ENCODE measurements at regions not wholly inside any gene's neighbourhood (a gene's known extent, or its start where the extent isn't known, plus 50 kb on each side); places are given as distances from the start of the nearest gene placed in this dataset.
A peak's percentile ranks its signal among the peaks of the same experiment; 100 is the strongest.

DNA sequence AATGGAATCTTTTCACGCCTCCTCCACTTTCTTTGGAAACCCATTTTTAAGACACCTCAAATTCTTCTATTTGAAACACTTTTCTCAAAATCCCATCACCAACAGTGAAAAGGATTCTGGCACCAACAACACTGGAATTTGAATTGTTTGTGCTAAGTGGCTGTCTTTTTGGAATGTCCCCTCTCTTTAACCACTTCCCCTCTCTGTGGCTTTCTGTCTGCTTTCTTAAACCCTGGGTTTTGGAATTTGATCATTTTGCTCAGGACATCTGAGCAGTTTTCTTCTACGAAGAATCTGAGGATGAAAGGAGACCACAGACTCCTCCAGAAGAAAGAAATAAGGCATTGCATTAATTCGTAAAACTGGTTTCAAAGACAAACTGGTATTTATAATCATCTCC lies 89.0 kb downstream of the MXRA5 start:
- H3K36me3 Mint-ChIP-seq (ENCODE audit: low read depth), result peaks cover 3% of the 10 kb centered on the region
- TF ChIP-seq, protein P1, sequence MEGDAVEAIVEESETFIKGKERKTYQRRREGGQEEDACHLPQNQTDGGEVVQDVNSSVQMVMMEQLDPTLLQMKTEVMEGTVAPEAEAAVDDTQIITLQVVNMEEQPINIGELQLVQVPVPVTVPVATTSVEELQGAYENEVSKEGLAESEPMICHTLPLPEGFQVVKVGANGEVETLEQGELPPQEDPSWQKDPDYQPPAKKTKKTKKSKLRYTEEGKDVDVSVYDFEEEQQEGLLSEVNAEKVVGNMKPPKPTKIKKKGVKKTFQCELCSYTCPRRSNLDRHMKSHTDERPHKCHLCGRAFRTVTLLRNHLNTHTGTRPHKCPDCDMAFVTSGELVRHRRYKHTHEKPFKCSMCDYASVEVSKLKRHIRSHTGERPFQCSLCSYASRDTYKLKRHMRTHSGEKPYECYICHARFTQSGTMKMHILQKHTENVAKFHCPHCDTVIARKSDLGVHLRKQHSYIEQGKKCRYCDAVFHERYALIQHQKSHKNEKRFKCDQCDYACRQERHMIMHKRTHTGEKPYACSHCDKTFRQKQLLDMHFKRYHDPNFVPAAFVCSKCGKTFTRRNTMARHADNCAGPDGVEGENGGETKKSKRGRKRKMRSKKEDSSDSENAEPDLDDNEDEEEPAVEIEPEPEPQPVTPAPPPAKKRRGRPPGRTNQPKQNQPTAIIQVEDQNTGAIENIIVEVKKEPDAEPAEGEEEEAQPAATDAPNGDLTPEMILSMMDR (IDR thresholded peaks at IDR 0.05; ENCODE audit: unreplicated experiment in 3 of 3), result no peak
- peak overlapping the region in 2 of 3 experiments; percentile 17 to 66 for H3K27ac Mint-ChIP-seq
- peaks cover 17% of the 10 kb centered on the region for H3K4me1 Mint-ChIP-seq
- no peak overlapping the region for H3K4me3 Mint-ChIP-seq
- peaks cover 36% of the 10 kb centered on the region for H3K9me3 Mint-ChIP-seq
- no peaks in the 10 kb centered on the region for H3K27me3 Mint-ChIP-seq (ENCODE audit: low read depth)

DNA sequence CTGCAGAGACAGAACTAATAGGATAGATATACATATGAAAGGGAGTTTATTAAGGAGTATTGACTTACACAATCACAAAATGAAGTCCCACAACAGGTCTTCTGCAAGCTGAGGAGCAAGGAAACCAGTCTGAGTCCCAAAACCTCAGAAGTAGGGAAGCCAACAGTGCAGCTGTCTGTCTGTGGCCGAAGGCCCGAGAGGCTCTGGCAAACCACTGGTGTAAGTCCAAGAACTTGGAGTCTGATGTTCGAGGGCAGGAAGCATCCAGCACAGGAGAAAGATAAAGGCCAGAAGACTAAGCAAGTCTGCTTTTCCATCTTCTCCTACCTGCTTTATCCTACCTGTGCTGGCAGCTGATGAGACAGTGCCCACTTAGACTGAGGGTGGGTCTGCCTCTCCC lies 89.6 kb downstream of the MXRA5 start:
- Mint-ChIP-seq H3K27ac (no peak overlapping the region), H3K4me1 (peaks cover 17% of the 10 kb centered on the region), H3K36me3 (ENCODE audit: low read depth) (peaks cover 3% of the 10 kb centered on the region), H3K4me3 (no peak overlapping the region), H3K9me3 (peaks cover 36% of the 10 kb centered on the region), H3K27me3 (ENCODE audit: low read depth) (no peaks in the 10 kb centered on the region)
- TF ChIP-seq, protein P1 (IDR thresholded peaks at IDR 0.05; ENCODE audit: unreplicated experiment in 3 of 3), result no peak

DNA sequence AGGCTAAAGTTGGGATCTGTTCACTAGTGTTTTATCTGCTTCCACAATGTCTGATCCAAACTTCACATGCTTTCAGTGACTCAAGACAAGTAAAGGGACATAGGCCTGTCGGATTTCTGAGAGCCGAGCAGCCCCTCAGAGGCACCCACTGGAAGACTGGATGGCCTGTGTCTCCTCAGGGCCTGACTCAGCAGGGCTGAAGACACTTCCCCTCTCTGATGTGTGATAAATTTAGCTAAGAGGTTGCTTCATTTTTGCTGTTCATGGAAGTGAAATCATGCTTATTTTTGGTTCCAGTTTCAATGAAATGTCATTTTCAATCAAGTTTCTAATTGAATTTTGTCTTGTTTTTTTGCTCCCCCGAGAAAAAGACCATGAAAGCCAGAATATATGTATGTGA lies 93.7 kb downstream of the MXRA5 start:
- Mint-ChIP-seq H3K27ac (peak overlapping the region; percentile 8 to 24 (median 15)), H3K36me3 (ENCODE audit: low read depth) (no peaks in the 10 kb centered on the region), H3K4me3 (no peak overlapping the region), H3K9me3 (peaks cover 6% of the 10 kb centered on the region), H3K4me1 (peaks cover 24% of the 10 kb centered on the region), H3K27me3 (ENCODE audit: low read depth) (no peaks in the 10 kb centered on the region)
- TF ChIP-seq, protein P1 (IDR thresholded peaks at IDR 0.05; ENCODE audit: unreplicated experiment in 3 of 3), result no peak

DNA sequence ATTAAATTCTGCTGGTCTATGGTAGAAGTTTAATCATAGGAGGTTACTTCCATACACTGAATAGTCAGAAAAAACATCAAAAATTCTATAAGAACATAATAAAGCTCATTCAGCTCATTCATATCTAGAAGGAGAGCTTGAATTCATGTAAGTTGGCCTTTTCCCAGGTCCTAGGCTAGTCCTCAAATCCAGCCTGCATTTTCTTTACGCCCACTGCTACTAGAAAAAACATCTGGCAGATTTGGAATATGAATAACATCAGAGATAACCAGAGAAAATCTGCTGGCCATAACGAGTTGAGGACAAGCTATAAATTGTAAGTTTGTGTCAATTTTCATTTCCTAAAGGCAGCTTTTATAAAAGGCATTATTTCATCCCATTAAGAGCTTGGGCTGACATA lies 95.5 kb downstream of the MXRA5 start:
- Mint-ChIP-seq H3K27me3 (ENCODE audit: low read depth) (no peaks in the 10 kb centered on the region), H3K9me3 (peaks cover 3% of the 10 kb centered on the region), H3K36me3 (ENCODE audit: low read depth) (no peaks in the 10 kb centered on the region), H3K27ac (peak overlapping the region in 1 of 3 experiments; percentile 30), H3K4me1 (peaks cover 26% of the 10 kb centered on the region), H3K4me3 (no peak overlapping the region)
- TF ChIP-seq, protein P1 (IDR thresholded peaks at IDR 0.05; ENCODE audit: unreplicated experiment in 3 of 3), result no peak

DNA sequence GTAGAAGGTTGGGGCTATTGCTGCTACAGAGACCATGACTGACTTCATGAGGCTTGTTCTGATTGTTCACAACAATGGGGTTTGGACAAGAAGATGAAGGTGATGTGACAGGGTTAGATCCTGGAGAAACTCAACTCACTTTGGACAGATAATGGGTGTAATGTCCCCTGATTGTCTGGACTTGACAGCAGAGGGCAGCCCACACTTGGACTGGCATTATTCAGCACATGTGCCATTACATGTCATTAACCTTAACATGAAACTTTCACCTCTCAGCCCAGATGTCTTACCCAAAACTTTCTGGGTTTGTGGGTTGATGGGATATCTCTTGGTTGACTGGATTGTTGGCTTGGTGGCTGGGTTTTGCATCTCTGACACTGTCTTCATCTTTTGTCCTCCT lies 101.5 kb downstream of the MXRA5 start:
- TF ChIP-seq, protein P1 (IDR thresholded peaks at IDR 0.05; ENCODE audit: unreplicated experiment in 3 of 3), result no peak
- H3K36me3 Mint-ChIP-seq (ENCODE audit: low read depth), result no peaks in the 10 kb centered on the region
- H3K9me3 Mint-ChIP-seq, result peaks cover 7% of the 10 kb centered on the region
- H3K4me3 Mint-ChIP-seq, result no peak overlapping the region
- peaks cover 22% of the 10 kb centered on the region for H3K27me3 Mint-ChIP-seq (ENCODE audit: low read depth)
- H3K27ac Mint-ChIP-seq, result no peak overlapping the region
- peaks cover 8% of the 10 kb centered on the region for H3K4me1 Mint-ChIP-seq

DNA sequence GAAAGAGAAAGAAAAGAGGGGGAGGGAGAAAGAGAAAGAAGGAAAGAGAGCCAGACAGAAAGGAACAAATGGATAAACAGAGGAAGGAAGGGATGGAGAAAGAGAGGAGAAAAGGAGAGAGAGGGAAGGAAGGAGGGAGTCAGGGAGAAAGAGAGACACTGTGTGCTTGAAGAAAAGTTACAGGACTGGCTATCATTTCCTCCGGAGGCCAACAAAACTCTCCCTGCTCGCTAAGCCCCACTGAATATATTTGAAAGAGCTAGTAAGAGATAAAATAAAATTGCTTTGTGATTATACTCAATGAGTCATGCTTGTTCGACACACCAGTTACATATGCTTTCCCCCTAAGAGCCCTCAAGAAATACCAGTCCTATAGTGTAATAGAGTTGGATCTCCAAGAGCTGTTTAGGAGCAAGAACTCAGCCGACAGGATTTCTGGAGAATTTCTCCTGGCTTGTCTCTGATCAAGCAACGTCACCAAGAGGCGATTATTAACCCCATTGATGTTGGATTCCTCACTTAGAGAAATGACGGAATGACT lies 102.2 kb downstream of the MXRA5 start:
- H3K27me3 Mint-ChIP-seq (ENCODE audit: low read depth), result peaks cover 23% of the 10 kb centered on the region
- TF ChIP-seq, protein P1 (IDR thresholded peaks at IDR 0.05; ENCODE audit: unreplicated experiment in 3 of 3), result no peak
- peaks cover 8% of the 10 kb centered on the region for H3K4me1 Mint-ChIP-seq
- H3K9me3 Mint-ChIP-seq, result peaks cover 7% of the 10 kb centered on the region
- no peaks in the 10 kb centered on the region for H3K36me3 Mint-ChIP-seq (ENCODE audit: low read depth)
- H3K4me3 Mint-ChIP-seq, result no peak overlapping the region
- no peak overlapping the region for H3K27ac Mint-ChIP-seq

Data from nephron (organoid).